GM19193 (cell line): ENCODE measurements at regions not wholly inside any gene's neighbourhood (a gene's known extent, or its start where the extent isn't known, plus 50 kb on each side); places are given as distances from the start of the nearest gene placed in this dataset.

Experiments used
- POLR2A ChIP-seq: IDR thresholded peaks from 4 replicates; pipeline ENCODE4 v1.6.1; 2011; ENCODE audit not compliant: insufficient read depth, insufficient read length; ENCODE audit errors: extremely low read depth

GRCh38 chr13:50390503-50391248 lies 375.4 kb downstream of the KCNRG start:
- TF ChIP-seq POLR2A: no peak

GRCh38 chr13:50392977-50393376 lies 377.7 kb downstream of the KCNRG start:
- no peak for TF ChIP-seq POLR2A

- TF ChIP-seq POLR2A: no peak
These were observed 378.4 kb downstream of the KCNRG start for GRCh38 chr13:50393628-50394027.

DNA sequence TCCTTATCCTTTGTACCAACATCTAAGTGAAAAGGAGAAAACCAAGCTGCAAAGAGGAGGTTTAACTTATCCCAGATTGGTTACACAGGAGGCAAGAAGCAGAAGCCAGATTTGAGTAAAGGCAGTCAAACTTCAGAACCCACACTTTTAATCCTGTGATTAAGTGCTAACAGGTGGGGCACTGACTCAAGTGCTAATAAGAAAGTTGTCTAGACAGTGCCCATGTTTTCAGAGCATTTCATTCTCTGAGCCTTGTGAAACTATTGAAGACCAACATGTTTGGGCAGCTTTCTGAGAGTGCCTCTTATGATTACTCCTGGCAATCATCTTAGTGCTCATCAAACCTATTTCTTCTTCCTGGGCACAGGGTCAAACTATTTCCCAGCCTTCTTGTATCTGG lies 380.8 kb downstream of the KCNRG start:
- no peak for TF ChIP-seq POLR2A

GRCh38 chr13:50400035-50400726 lies 384.9 kb downstream of the KCNRG start:
- no peak for TF ChIP-seq POLR2A

GRCh38 chr13:50401049-50401505 lies 385.8 kb downstream of the KCNRG start:
- TF ChIP-seq POLR2A: no peak

DNA sequence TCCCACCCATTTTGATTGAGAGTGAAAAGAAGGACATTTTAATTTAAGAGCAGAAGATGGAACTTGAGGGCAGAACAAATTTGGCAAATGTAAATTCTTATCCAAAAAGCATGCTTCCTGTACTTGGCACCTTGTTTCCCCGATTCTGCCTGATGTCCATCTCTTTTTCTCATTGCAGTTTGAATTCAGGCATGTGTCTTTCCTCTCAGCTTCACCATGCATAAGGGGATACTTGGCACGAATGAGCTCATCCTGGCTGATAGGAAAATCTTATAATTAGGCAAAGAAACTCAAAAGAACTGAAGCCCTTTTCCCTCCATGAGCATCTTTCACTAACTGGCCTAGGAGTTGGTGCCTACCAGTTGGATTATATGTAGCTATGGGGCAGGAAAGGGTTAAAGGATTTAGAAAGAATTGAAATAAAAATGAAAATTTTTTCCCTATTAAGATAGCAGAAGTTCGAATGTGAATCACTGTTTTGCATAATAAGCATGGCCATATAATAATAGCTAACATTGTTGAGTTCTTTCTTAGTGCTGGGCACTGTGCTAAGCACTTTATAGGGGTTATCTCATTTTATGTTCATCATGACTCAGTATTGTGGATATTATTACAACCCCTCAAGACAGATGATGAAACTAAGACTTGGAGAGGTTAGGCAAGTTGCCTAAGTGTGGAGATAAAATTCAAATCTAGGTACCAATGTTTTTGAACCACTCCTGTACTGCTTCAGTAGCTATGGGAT lies 386.6 kb downstream of the KCNRG start:
- TF ChIP-seq POLR2A: no peak

GRCh38 chr13:50403311-50403710 lies 388.1 kb downstream of the KCNRG start:
- TF ChIP-seq POLR2A: no peak

DNA sequence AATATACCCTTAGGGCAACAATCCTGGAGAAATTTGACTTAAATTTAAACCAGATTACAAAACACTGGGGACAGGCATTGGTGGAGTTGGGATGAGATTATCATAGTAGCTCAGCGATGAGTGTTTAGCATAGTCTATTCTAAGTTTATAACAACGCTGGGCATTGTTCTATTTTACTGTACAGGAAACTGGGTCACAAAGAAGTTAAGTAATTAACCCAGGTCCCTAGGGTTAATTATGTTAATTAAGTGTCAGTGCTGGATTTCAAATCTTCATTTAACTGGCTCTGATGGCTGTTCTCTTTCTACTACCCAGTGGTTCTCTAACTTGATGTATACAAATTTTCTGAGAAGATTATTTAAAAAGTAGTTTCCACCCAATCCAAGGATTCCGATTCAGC lies 388.9 kb downstream of the KCNRG start:
- TF ChIP-seq POLR2A: no peak

DNA sequence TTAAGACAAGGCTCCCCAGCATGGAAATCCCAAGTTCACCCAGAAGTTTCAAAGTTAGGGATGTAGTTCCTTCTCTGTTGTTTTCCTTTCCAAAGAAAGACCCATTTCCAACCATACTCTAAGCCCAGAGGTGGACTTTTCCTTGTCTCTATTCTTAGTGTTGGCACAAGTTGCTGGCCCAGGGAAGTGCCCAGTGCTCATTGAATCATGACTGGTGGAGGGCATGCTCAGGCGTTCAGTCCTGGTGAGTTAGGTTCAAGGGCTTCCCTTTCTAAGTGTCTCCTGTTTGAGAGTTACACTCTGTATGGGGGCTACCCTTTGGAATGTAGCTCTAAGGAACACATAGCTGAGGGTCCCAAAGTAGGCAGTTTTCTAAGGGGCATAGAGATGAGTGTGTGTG lies 389.5 kb downstream of the KCNRG start:
- TF ChIP-seq POLR2A: no peak

DNA sequence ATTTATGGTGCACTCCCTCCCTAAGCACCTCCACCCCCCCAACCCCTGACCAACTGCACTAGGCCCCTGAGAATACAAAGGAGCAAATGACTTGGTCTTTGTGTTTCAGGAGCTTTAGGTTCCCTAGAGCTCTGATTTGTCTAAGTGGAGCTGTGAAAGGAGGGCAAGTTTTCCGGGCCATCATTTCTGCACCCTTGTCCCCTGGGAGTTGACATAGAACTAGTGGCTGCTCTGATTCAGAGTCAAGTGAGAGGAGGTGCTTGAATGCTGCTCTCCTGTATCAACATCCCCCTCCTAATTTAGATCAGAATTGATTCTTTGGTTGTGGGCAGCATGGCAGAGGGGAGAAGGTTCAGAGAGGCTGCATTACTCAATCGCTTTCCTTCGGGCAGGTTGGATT lies 391.6 kb downstream of the KCNRG start:
- TF ChIP-seq POLR2A: no peak

DNA sequence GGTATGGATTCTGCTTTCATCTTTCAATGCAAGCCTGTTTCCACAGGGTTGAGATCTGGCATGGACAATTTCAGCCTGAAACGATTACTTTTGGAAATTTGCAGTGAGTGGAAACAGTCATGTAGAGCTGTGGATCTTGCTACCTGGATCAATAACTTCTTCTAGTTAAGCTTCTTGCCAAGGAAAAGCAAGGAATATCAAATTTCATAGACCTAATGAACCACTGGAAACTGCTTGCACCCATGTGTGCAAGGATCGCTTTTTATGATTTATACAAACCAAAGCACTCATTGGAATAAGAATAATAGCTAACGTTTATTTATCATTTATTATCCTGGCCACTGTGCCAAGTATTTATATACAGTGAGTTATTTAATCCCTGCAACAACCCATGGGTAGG lies 392.8 kb downstream of the KCNRG start:
- no peak for TF ChIP-seq POLR2A

- TF ChIP-seq POLR2A: no peak
These were observed 394.0 kb downstream of the KCNRG start for GRCh38 chr13:50409220-50409619.

- no peak for TF ChIP-seq POLR2A
These were observed 395.9 kb downstream of the KCNRG start for GRCh38 chr13:50410921-50411746.
